GM12878 (cell line): ENCODE measurements at regions not wholly inside any gene's neighbourhood (a gene's known extent, or its start where the extent isn't known, plus 50 kb on each side); places are given as distances from the start of the nearest gene placed in this dataset.

Experiments used
- ATAC-seq: fragments of 200-7000 bp; cut with Tn5 transposase; 3 replicates; pipeline ENCODE4 v1.9.1; 2020; ENCODE audit warnings: mild to moderate bottlenecking, moderate library complexity
- BruUV-seq: library from RNA; stranded (reverse); fragments of 400-500 nt; replicated peaks from 2 replicates; lab custom pipeline; 2021; lab: Mats Ljungman, UMichigan
- CTCF ChIA-PET: fragments of 300-600 bp; sonication (Branson Sonifier 250); formaldehyde crosslinking; extraction: SDS; loops from one replicate; lab custom pipeline; 2021; ENCODE audit warnings: inconsistent platforms; lab: Yijun Ruan, JAX
- POLR2A ChIA-PET: fragments of 350-600 bp; formaldehyde crosslinking; extraction: SDS; loops from one replicate; lab custom pipeline; 2021; ENCODE audit warnings: inconsistent platforms; lab: Charles Lee
- RAD21 ChIA-PET: fragments of 300-600 bp; sonication (Branson Sonifier 250); formaldehyde crosslinking; loops from one replicate; lab custom pipeline; 2023; ENCODE audit warnings: antibody characterized with exemption; ENCODE audit not compliant: unreplicated experiment; lab: Charles Lee
- SMC1A ChIA-PET: fragments of 300-600 bp; sonication (Branson Sonifier 250); formaldehyde crosslinking; loops from one replicate; lab custom pipeline; 2023; ENCODE audit not compliant: unreplicated experiment, uncharacterized antibody; lab: Charles Lee
- DNase-seq: peaks from one replicate; pipeline ENCODE4 v3.0.0-alpha.2; 2011; ENCODE audit warnings: low read depth, low spot score
- FAIRE-seq: peaks from 3 replicates; lab custom pipeline; 2011; peaks lifted over from hg19 to GRCh38; lab: Jason Lieb, UNC
- H2AFZ ChIP-seq: 2 replicates; pipeline ENCODE4 v1.6.0; 2011; ENCODE audit warnings: low read depth, low read length, control low read depth; ENCODE audit not compliant: control insufficient read depth
- H3K27ac ChIP-seq: 2 replicates; pipeline ENCODE4 v1.5.1; 2011; ENCODE audit warnings: control low read depth; ENCODE audit not compliant: control insufficient read depth, insufficient read depth
- H3K27me3 ChIP-seq, 2 experiments: replicated peaks in 1 of 2; 2 replicates each; pipeline versions ENCODE4 v1.6.0 to v1.6.1; 2011; ENCODE audit warnings: low read length in 1 of 2; ENCODE audit not compliant: control insufficient read depth in 2 of 2, insufficient read depth in 2 of 2
- H3K36me3 ChIP-seq, 2 experiments: 2 replicates each; pipeline ENCODE4 v1.5.1; 2011; ENCODE audit warnings: low read length in 1 of 2; ENCODE audit not compliant: control insufficient read depth in 2 of 2, insufficient read depth in 2 of 2
- H3K4me1 ChIP-seq: 2 replicates; pipeline ENCODE4 v1.6.1; 2011; ENCODE audit warnings: mild to moderate bottlenecking, low read length, moderate library complexity, mixed read lengths; ENCODE audit not compliant: control insufficient read depth, insufficient read depth
- H3K4me2 ChIP-seq: 2 replicates; pipeline ENCODE4 v1.6.0; 2011; ENCODE audit warnings: control low read depth; ENCODE audit not compliant: control insufficient read depth, insufficient read depth
- H3K4me3 ChIP-seq: fragments of 200-600 bp; sonication (generic); 2 replicates; pipeline ENCODE4 v1.5.1; 2016
- H3K79me2 ChIP-seq: 2 replicates; pipeline ENCODE4 v1.6.0; 2011; ENCODE audit warnings: low read length; ENCODE audit not compliant: control insufficient read depth, insufficient read depth
- H3K9ac ChIP-seq: 2 replicates; pipeline ENCODE4 v1.8.0; 2011; ENCODE audit warnings: low read length, control low read depth, mixed read lengths; ENCODE audit not compliant: control insufficient read depth, insufficient read depth
- H3K9me3 ChIP-seq: replicated peaks from 3 replicates; pipeline ENCODE4 v1.5.1; 2011; ENCODE audit warnings: mild to moderate bottlenecking, low read length; ENCODE audit not compliant: control insufficient read depth, insufficient read depth
- H4K20me1 ChIP-seq: 2 replicates; pipeline ENCODE4 v1.6.0; 2011; ENCODE audit not compliant: control insufficient read depth, insufficient read depth
- HDAC2 ChIP-seq: fragments of 200-600 bp; sonication (generic); IDR thresholded peaks from 2 replicates; pipeline ENCODE4 v1.6.1; 2017
- IKZF2 ChIP-seq, 2 experiments: fragments of 450-650 bp; IDR thresholded peaks; 2 replicates each; pipeline ENCODE4 v1.6.1; 2017; ENCODE audit warnings: mild to moderate bottlenecking in 2 of 2, moderate library complexity in 2 of 2
- MTA2 ChIP-seq: fragments of 450-650 bp; IDR thresholded peaks from 2 replicates; pipeline ENCODE4 v1.6.1; 2016; ENCODE audit warnings: low read depth, mild to moderate bottlenecking, moderate library complexity
- NBN ChIP-seq: fragments of 450-650 bp; IDR thresholded peaks from 2 replicates; pipeline ENCODE4 v1.6.1; 2016
- STAT1 ChIP-seq: fragments of 450-650 bp; conservative IDR thresholded peaks from 2 replicates; pipeline ENCODE4 v1.6.1; 2014; ENCODE audit warnings: antibody characterized with exemption, mild to moderate bottlenecking
- WRNIP1 ChIP-seq: IDR thresholded peaks from 2 replicates; pipeline ENCODE4 v1.6.1; 2011; ENCODE audit warnings: low read depth, low read length, improper control_type of control experiment, borderline replicate concordance
- WGBS: methylation state at CpG from one replicate; pipeline ENCODE4 v1.1.6; 2016; ENCODE audit warnings: low lambda C conversion rate; ENCODE audit not compliant: insufficient replicate concordance, insufficient coverage; ENCODE audit errors: missing lambda C conversion rate; 5-methylcytosine and 5-hydroxymethylcytosine counted together
- in situ Hi-C: fragments of 300-500 bp; cut with MboI; formaldehyde crosslinking; loops from 9 replicates; pipeline ENCODE4 v1.14.3; 2018; ENCODE audit warnings: mixed read lengths
- intact Hi-C: fragments of 100-400 bp; cut with micrococcal nuclease; formaldehyde crosslinking; loops from one replicate; pipeline ENCODE4 v1.14.2; 2022; ENCODE audit not compliant: unreplicated experiment
- TF ChIP-seq, protein P1 (sequence below), 3 experiments: IDR thresholded peaks in 2 of 3; conservative IDR thresholded peaks in 1 of 3; 2 replicates each; pipeline ENCODE4 v1.5.1; 2011; ENCODE audit warnings: low read depth in 3 of 3, low read length in 3 of 3, mild to moderate bottlenecking in 3 of 3, control low read depth in 2 of 3, moderate library complexity in 2 of 3, inconsistent platforms in 1 of 3, mixed read lengths in 1 of 3; ENCODE audit not compliant: control insufficient read depth in 2 of 3, insufficient read depth in 1 of 3; ENCODE audit errors: extremely low read depth in 1 of 3

DNA sequence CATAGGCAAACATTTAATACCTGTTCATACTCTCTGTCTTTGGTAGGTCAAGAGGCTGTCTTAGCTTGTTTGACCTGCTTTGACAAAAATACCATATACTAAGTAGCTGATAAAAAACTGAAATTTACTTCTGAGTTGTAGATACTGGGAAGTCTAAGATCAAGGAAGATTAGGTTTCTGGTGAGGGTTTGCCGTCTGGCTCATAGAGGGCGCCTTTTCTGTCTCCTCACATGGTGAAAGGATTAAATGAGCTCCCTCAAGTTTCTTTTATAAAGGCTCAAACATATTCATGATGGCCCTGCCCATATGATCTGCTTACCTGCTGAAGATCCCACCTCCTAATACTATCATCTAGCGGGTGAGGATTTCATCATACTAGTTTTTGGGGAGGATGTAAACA is 1076.1 kb upstream of the NCAM2 start:
- no peak overlapping the region for H3K4me2 ChIP-seq
- ChIA-PET POLR2A (interaction anchor here (1.1 kb wide), 1 partner anchor 12 kb away, joined by 3 read pairs; no protein-coding TSS in a partner anchor), RAD21 (no interaction called here), SMC1A (no interaction called here), CTCF (interaction anchor here (1.8 kb wide), 1 partner anchor 12 kb away, joined by 3 read pairs; no protein-coding TSS in a partner anchor)
- no peaks in the 10 kb centered on the region for H3K79me2 ChIP-seq
- TF ChIP-seq NBN (no peak), HDAC2 (no peak), WRNIP1 (no peak)
- BruUV-seq = no TSS peak
- no peak overlapping the region for H3K4me3 ChIP-seq
- H2AFZ ChIP-seq = no peak overlapping the region
- intact Hi-C loops (no loop called here), in situ Hi-C loops (no loop called here)
- no peaks in the 10 kb centered on the region for H3K27me3 ChIP-seq
- no peaks in the 10 kb centered on the region for H3K36me3 ChIP-seq
- ATAC-seq (no peak), FAIRE-seq (no peak), DNase-seq (no peak)
- H3K9me3 ChIP-seq = no peaks in the 10 kb centered on the region
- no peaks in the 10 kb centered on the region for H3K4me1 ChIP-seq
- 22% methylated on average over 3 of the region's 3 CpGs for WGBS
- H4K20me1 ChIP-seq = no peaks in the 10 kb centered on the region
- no peak overlapping the region for H3K27ac ChIP-seq
- no peak overlapping the region for H3K9ac ChIP-seq

DNA sequence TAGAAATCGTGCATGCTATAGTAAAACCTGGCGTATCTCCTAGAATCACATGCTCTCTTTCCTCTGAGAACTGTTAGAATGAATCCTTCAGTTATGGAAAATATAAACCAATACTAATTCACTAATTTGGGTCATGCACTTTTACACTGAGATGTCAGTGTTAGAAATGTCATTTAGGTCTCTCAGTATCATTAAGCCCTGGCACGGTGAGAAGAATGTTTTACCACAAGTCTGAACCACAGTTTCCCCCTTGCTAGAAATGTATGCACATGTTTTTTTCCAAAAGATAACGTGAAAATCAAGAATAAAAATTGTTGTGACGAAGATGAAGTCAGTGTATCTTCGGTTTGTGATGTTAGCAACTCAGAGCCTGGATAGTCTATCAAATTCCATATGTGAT is 1062.7 kb upstream of the NCAM2 start:
- 7% methylated on average over 6 of the region's 6 CpGs for WGBS
- ChIA-PET SMC1A (no interaction called here), CTCF (no interaction called here), RAD21 (no interaction called here), POLR2A (no interaction called here)
- Histone ChIP-seq H3K9me3 (no peaks in the 10 kb centered on the region), H3K4me2 (no peak overlapping the region), H3K27ac (no peak overlapping the region), H3K36me3 (no peaks in the 10 kb centered on the region), H3K4me1 (no peaks in the 10 kb centered on the region), H3K27me3 (no peaks in the 10 kb centered on the region), H3K4me3 (no peak overlapping the region), H3K9ac (no peak overlapping the region), H3K79me2 (no peaks in the 10 kb centered on the region), H4K20me1 (no peaks in the 10 kb centered on the region), H2AFZ (no peak overlapping the region)
- ATAC-seq = peak; percentile 47; the same call in 2 of the 3 replicates
- no TSS peak for BruUV-seq
- no peak for FAIRE-seq
- TF ChIP-seq MTA2 = peak; percentile 72
- TF ChIP-seq, protein P1, sequence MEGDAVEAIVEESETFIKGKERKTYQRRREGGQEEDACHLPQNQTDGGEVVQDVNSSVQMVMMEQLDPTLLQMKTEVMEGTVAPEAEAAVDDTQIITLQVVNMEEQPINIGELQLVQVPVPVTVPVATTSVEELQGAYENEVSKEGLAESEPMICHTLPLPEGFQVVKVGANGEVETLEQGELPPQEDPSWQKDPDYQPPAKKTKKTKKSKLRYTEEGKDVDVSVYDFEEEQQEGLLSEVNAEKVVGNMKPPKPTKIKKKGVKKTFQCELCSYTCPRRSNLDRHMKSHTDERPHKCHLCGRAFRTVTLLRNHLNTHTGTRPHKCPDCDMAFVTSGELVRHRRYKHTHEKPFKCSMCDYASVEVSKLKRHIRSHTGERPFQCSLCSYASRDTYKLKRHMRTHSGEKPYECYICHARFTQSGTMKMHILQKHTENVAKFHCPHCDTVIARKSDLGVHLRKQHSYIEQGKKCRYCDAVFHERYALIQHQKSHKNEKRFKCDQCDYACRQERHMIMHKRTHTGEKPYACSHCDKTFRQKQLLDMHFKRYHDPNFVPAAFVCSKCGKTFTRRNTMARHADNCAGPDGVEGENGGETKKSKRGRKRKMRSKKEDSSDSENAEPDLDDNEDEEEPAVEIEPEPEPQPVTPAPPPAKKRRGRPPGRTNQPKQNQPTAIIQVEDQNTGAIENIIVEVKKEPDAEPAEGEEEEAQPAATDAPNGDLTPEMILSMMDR (IDR thresholded peaks at IDR 0.05 in 2 of 3, conservative IDR thresholded peaks at IDR 0.05 in 1 of 3; ENCODE audit: control insufficient read depth in 2 of 3, extremely low read depth in 1 of 3, insufficient read depth in 1 of 3, low read depth in 3 of 3, low read length in 3 of 3) = no peak
- no peak for TF ChIP-seq STAT1
- peak in 1 of 2 experiments; percentile 31; a peak in 2 of 4 replicates for TF ChIP-seq IKZF2 (IDR thresholded peaks at IDR 0.05)
- no peak for DNase-seq
- intact Hi-C loops (no loop called here), in situ Hi-C loops (no loop called here)
